ENCODE measurements at regions not wholly inside any gene's neighbourhood (a gene's known extent, or its start where the extent isn't known, plus 50 kb on each side); places are given as distances from the start of the nearest gene placed in this dataset.
"Not testable (repeated sequence)": the region's sequence is repeated elsewhere in the genome, so short reads cannot be mapped to it uniquely, and the experiment has no call there.

GRCh38 chr7:93697901-93698300 lies 123.4 kb upstream of the CALCR start:
- no peak for TF ChIP-seq CTCF (conservative IDR thresholded peaks at IDR 0.05)
- no peak overlapping the region for H3K27ac ChIP-seq

- H3K27ac ChIP-seq: no peak overlapping the region
- no peak for TF ChIP-seq CTCF (conservative IDR thresholded peaks at IDR 0.05)
Measured at GRCh38 chr7:93693796-93694195, 119.3 kb upstream of the CALCR start.

GRCh38 chr7:93690021-93690420 lies 115.5 kb upstream of the CALCR start:
- no peak for TF ChIP-seq CTCF (conservative IDR thresholded peaks at IDR 0.05)
- H3K27ac ChIP-seq: no peak overlapping the region

- no peak overlapping the region for H3K27ac ChIP-seq
- no peak for TF ChIP-seq CTCF (conservative IDR thresholded peaks at IDR 0.05)
Measured at GRCh38 chr7:93678185-93678584, 103.7 kb upstream of the CALCR start.

- no peak for TF ChIP-seq CTCF (conservative IDR thresholded peaks at IDR 0.05)
- H3K27ac ChIP-seq: no peak overlapping the region
Measured at GRCh38 chr7:93663561-93664299, 89.2 kb upstream of the CALCR start.

DNA sequence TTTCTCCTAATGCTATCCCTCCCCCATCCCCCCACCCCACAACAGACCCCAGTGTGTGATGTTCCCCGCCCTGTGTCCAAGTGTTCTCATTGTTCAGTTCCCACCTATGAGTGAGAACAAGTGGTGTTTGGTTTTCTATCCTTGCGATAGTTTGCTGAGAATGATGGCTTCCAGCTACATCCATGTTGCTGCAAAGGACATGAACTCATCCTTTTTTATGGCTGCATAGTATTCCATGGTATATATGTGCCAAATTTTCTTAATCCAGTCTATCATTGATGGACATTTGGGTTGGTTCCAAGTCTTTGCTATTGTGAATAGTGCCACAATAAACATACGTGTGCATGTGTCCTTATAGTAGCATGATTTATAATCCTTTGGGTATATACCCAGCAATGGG lies 83.6 kb upstream of the CALCR start:
- H3K27ac ChIP-seq: not testable (repeated sequence)

- TF ChIP-seq CTCF (conservative IDR thresholded peaks at IDR 0.05): no peak
- no peak overlapping the region for H3K27ac ChIP-seq
Measured at GRCh38 chr7:93651603-93652159, 77.2 kb upstream of the CALCR start.

GRCh38 chr7:93646538-93646937 lies 72.0 kb upstream of the CALCR start:
- no peak overlapping the region for H3K27ac ChIP-seq
- TF ChIP-seq CTCF (conservative IDR thresholded peaks at IDR 0.05): no peak
